ENCODE measurements at regions not wholly inside any gene's neighbourhood (a gene's known extent, or its start where the extent isn't known, plus 50 kb on each side); places are given as distances from the start of the nearest gene placed in this dataset.
"Not testable (repeated sequence)": the region's sequence is repeated elsewhere in the genome, so short reads cannot be mapped to it uniquely, and the experiment has no call there.

DNA sequence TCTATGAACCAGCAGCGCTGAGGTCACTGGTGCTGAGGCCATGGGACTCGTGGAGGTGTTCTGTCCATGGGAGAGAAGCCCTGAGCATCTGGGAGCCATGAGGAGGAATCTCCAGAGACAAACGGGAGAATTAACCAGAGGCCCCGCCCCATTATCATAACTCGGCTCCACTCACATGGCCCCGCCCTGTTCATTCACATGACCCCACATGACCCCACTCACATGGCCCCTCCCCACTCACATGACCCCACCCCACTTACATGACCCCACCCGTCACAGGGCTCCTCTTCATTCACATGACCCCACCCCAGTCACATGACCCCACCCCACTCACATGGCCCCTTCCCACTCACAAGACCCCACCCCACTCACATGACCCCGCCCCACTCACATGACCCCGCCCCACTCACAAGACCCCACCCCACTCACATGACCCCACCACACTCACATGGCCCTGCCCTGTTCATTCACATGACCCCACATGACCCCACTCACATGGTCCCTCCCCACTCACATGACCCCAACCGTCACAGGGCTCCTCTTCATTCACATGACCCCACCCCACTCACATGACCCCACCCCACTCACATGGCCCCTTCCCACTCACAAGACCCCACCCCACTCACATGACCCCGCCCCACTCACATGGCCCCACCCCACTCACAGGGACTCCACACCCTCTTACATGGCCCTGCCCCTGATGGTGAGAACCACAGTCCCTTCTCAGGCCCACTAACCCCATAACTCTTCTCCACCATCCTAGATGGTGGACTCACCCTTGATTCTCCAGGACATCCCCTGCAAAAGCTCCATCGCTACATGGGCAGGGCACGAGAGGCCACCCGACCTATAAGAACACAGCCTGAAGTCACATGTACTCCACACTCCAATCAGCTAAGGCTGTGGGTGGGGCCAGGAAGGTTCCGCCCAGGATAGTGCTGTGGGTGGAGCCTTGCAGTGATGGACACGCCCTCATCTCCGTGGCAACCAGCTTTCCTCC lies 151.1 kb upstream of the SFSWAP start:
- no peak overlapping the region for H3K4me3 ChIP-seq (ENCODE audit: low read depth, low read length)

GRCh38 chr12:131561051-131561450 lies 149.8 kb upstream of the SFSWAP start:
- no peak overlapping the region for H3K4me3 ChIP-seq (ENCODE audit: low read depth, low read length)

DNA sequence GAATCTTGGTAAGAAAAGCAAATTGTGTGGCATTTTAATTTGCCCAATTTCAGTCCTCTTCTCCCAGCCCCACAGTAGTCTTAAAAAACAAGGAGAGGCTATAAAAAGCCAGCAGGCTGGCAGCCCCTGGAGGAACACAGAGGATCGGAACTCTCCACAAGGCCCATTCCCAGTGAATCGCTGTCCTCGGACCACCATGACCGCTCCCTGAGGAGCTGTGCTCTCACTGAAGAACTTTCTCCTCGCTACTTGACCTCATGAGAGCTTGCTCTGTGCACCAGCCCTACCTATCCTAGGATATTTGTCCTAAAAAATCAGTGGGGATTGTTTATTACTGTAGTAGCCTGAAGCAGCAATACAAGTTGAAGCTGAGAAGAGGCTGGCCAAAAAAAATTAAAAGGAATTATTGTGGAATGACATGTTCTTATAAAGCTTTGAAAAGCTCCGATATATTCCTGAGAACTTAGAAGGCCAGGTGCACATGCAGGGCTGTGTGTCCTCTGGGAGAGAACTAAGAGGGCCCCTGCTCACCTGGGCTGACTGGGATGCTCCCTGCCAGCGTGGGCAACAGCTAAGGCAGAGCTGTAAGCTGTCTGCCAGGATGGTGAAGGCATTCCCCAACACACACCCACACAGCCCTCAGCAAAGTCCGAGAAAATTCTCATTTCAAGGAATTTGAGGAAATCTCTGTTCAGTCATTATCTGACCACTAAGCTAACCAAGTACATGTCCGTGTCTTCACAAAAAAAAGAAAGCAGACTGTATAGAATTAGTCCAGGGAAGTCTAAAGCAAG lies 148.8 kb upstream of the SFSWAP start:
- no peak overlapping the region for H3K4me3 ChIP-seq (ENCODE audit: low read depth, low read length)

DNA sequence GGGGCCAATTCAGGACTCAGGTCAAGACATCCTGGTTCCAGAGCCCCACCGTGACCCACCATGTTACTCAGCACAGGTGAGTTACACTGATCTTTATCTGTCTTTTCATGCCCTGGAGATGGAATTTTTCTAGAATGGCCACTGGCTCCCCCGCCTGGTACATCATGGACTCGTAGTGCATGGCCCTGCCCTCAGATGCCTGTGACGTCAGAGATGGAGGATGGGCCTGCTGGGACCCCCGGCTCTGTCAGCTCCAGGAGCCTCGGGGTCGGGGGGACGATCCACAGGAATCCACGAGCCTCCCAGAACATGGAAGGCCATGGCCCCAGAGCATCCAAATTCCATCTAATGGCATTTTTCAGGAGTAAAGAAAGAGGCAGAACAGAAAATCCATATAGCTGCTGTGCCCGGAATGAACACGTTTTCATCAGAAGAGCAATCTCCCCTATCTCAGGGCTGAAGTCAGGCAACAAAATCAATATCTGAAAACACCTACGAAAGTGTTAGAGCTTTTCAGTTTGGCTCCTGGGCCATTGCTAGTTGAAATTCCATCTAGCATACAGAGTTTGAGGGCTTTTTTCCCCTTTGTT lies 146.7 kb upstream of the SFSWAP start:
- not testable (repeated sequence) for H3K4me3 ChIP-seq (ENCODE audit: low read depth, low read length)

DNA sequence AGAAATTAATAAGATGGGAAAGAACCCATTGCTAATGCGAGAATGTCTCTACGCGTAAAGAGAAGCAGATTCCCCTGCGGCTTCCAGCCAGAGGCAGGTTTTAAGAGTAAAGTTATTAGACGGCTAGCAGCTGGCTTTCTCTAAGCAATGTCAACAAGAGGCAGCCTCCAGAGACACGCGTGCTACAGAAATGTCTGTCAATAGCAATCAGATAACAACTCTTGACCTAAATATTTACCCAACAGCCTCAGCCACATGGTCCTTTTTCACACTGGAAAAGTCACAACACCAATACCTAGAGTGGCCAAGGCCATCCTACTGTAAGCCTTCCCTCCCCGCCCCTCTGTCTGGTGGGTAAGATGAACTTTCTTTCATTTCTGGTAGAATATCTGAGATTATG lies 146.0 kb upstream of the SFSWAP start:
- no peak overlapping the region for H3K4me3 ChIP-seq (ENCODE audit: low read depth, low read length)

DNA sequence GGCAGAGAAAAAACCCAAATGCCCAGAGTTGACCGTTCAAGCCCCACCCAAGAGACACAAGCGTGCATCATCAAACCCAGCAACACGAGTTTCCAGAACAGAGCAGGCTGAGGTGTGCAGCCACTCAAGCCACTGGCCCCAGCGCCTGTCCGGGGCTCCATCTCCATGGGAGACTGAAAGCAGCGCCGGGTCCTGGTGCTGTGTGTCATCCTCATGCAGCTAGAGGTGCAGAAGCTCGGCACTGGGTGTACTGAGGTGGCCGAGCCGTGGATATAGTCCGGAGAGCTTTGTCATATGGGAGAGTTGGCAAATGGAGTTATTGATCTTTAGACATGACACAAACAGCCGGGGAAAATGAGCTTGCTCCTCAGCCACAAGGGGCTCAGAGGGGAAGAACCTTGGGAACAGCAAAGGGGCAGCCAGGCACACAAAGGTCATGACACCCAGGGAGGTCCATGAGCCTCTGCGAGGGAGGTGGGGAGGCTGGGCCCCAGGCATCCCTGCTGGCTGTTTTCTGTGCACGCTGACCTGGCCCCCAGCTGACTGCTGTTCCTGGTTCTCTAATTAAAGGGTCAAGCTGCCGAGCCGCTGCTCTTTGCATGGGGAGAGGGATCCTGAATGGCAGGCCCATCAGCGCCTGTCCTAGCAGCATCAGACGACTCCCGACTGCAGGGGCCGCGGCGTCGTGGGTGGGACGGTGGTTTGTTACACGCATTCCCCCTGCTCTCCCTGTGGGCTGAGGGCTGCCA lies 145.4 kb upstream of the SFSWAP start:
- H3K4me3 ChIP-seq (ENCODE audit: low read depth, low read length): no peak overlapping the region

DNA sequence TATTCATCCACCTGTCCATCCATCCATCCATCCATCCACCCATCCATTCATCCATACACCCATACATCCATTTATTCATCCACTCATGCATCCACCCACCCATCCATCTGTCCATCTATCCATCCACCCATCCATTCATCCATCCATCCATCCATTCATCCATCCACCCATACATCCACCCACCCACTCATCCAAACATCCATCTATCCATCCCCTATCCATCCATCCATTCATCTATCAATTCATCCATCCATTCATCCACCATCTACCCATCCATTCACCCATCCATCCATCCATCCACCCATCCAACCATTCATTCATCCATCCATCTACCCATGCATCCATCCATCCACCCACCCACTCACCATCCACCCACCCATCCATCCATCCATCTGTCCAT lies 142.6 kb upstream of the SFSWAP start:
- H3K4me3 ChIP-seq (ENCODE audit: low read depth, low read length): no peak overlapping the region

DNA sequence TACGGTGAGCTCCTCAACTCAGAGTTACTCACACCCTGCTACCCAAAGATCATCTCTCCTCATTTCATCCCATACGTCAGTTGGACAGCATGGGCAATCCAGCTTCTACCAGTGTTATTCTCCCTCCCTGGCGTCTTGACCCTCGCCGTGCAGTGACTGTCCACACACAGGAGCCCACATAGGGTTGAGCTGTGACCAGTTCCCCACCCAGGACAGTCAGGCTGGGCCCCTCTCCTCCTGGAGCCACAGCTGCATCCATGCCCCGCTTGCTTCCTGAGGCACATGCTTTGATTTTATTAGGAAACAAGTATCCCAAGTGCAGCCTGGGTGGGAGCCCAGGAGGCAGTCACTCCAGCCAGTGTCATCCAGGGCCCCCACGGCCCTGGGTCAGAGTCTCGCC lies 140.3 kb upstream of the SFSWAP start:
- no peak overlapping the region for H3K4me3 ChIP-seq (ENCODE audit: low read depth, low read length)

- no peak overlapping the region for H3K4me3 ChIP-seq (ENCODE audit: low read depth, low read length)
Observed at GRCh38 chr12:131571827-131572226, 139.1 kb upstream of the SFSWAP start.

GRCh38 chr12:131572626-131573025 lies 138.3 kb upstream of the SFSWAP start:
- H3K4me3 ChIP-seq (ENCODE audit: low read depth, low read length): no peak overlapping the region

- H3K4me3 ChIP-seq (ENCODE audit: low read depth, low read length): no peak overlapping the region
Observed at GRCh38 chr12:131573631-131574394, 137.1 kb upstream of the SFSWAP start.

GRCh38 chr12:131574395-131574771 lies 136.5 kb upstream of the SFSWAP start:
- H3K4me3 ChIP-seq (ENCODE audit: low read depth, low read length): no peak overlapping the region

GRCh38 chr12:131575371-131575770 lies 135.5 kb upstream of the SFSWAP start:
- no peak overlapping the region for H3K4me3 ChIP-seq (ENCODE audit: low read depth, low read length)

DNA sequence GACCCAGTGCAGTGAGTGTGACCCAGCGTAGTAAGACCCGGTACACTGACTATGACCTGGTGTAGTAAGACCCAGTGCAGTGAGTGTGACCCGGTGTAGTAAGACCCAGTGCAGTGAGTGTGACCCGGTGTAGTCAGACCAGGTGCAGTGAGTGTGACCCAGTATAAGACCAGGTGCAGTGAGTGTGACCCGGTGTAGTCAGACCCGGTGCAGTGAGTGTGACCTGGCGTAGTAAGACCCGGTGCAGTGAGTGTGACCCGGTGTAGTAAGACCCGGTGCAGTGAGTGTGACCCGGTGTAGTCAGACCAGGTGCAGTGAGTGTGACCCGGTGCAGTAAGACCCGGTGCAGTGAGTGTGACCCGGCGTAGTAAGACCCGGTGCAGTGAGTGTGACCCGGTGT lies 134.2 kb upstream of the SFSWAP start:
- not testable (repeated sequence) for H3K4me3 ChIP-seq (ENCODE audit: low read depth, low read length)

GRCh38 chr12:131577766-131578165 lies 133.1 kb upstream of the SFSWAP start:
- H3K4me3 ChIP-seq (ENCODE audit: low read depth, low read length): no peak overlapping the region

- no peak overlapping the region for H3K4me3 ChIP-seq (ENCODE audit: low read depth, low read length)
Observed at GRCh38 chr12:131578828-131579470, 131.9 kb upstream of the SFSWAP start.

DNA sequence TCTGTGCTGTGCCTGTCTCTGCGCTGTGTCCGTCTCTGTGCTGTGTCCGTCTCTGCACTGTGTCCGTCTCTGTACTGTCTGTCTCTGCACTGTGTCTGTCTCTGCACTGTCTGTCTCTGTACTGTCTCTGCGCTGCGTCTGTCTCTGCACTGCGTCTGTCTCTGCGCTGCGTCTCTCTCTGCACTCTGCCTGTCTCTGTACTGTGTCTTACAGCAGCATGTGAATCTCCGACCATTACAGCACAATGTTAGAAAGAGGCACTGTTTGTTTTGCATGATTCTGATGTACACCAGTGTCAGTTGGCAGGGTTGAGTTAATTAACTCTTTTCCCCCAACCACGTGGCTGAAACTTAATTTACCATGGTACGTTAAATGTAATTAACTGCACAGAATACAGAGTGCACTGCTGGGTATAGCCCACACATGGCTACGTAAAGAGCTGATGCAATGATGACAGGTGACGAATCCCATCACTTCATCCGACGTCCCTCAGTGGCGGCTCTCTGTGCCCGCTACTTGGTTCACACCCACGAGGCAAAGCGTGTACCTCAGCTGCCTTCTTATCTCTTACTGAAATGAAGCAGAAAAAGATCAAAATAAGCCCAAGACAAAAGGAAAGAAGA lies 127.7 kb upstream of the SFSWAP start:
- H3K4me3 ChIP-seq (ENCODE audit: low read depth, low read length): no peak overlapping the region

- no peak overlapping the region for H3K4me3 ChIP-seq (ENCODE audit: low read depth, low read length)
Observed at GRCh38 chr12:131586269-131586668, 124.6 kb upstream of the SFSWAP start.

DNA sequence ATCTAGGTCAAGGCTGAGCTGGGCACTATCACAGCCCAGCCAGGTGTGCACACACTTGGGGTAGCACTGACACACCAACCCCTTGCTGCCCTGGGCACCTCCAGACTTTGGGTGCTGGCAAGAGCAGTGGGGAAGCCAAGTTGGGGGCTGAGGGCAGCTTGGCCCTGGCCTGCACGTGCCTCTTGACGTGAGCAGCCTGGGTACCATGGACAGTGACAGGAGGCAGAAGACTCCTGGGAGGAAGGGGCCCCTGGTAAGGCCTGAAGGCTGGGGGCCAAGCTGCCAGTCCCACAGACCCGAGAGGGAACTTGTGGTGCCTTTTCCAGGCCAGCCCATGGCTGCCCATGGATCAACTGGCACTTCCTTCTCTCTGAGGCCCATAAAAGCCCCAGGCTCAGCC lies 124.1 kb upstream of the SFSWAP start:
- no peak overlapping the region for H3K4me3 ChIP-seq (ENCODE audit: low read depth, low read length)

Measured in iPS-11a (cell line).